ENCODE measurements at regions not wholly inside any gene's neighbourhood (a gene's known extent, or its start where the extent isn't known, plus 50 kb on each side); places are given as distances from the start of the nearest gene placed in this dataset.
"Not testable (repeated sequence)": the region's sequence is repeated elsewhere in the genome, so short reads cannot be mapped to it uniquely, and the experiment has no call there.

GRCh38 chr9:15113288-15113687, 193.7 kb downstream of the TTC39B start:
- no peak for DNase-seq

- DNase-seq = no peak
These were observed 195.9 kb downstream of the TTC39B start for GRCh38 chr9:15111071-15111470.

- no peak for DNase-seq
These were observed 194.7 kb upstream of the FREM1 start for GRCh38 chr9:15104826-15105420.

- DNase-seq = no peak
These were observed 193.1 kb upstream of the FREM1 start for GRCh38 chr9:15103290-15103689.

GRCh38 chr9:15101095-15101494, 190.9 kb upstream of the FREM1 start:
- no peak for DNase-seq

- DNase-seq = no peak
These were observed 190.3 kb upstream of the FREM1 start for GRCh38 chr9:15100571-15100970.

- DNase-seq = no peak
These were observed 186.7 kb upstream of the FREM1 start for GRCh38 chr9:15096972-15097371.

- no peak for DNase-seq
These were observed 176.6 kb upstream of the FREM1 start for GRCh38 chr9:15086778-15087324.

GRCh38 chr9:15086156-15086763, 176.0 kb upstream of the FREM1 start:
- no peak for DNase-seq

- DNase-seq = no peak
These were observed 171.0 kb upstream of the FREM1 start for GRCh38 chr9:15081021-15081753.

- DNase-seq = no peak
These were observed 170.2 kb upstream of the FREM1 start for GRCh38 chr9:15080401-15080800.

GRCh38 chr9:15079989-15080388, 169.8 kb upstream of the FREM1 start:
- no peak for DNase-seq

- no peak for DNase-seq
These were observed 167.9 kb upstream of the FREM1 start for GRCh38 chr9:15077946-15078729.

GRCh38 chr9:15073620-15074019, 163.4 kb upstream of the FREM1 start:
- no peak for DNase-seq

GRCh38 chr9:15070716-15071115, 160.5 kb upstream of the FREM1 start:
- DNase-seq = no peak

GRCh38 chr9:15069106-15069505, 158.9 kb upstream of the FREM1 start:
- no peak for DNase-seq

- no peak for DNase-seq
These were observed 158.0 kb upstream of the FREM1 start for GRCh38 chr9:15068261-15068660.

- DNase-seq = no peak
These were observed 148.8 kb upstream of the FREM1 start for GRCh38 chr9:15059003-15059402.

- DNase-seq = no peak
These were observed 148.0 kb upstream of the FREM1 start for GRCh38 chr9:15058236-15058635.

- not testable (repeated sequence) for DNase-seq
These were observed 145.1 kb upstream of the FREM1 start for GRCh38 chr9:15055284-15055683.

- no peak for DNase-seq
These were observed 138.5 kb upstream of the FREM1 start for GRCh38 chr9:15048772-15049171.

- no peak for DNase-seq
These were observed 136.9 kb upstream of the FREM1 start for GRCh38 chr9:15047028-15047551.

GRCh38 chr9:15033316-15033715, 123.1 kb upstream of the FREM1 start:
- DNase-seq = no peak
